ENCODE measurements at regions not wholly inside any gene's neighbourhood (a gene's known extent, or its start where the extent isn't known, plus 50 kb on each side); places are given as distances from the start of the nearest gene placed in this dataset.

DNA sequence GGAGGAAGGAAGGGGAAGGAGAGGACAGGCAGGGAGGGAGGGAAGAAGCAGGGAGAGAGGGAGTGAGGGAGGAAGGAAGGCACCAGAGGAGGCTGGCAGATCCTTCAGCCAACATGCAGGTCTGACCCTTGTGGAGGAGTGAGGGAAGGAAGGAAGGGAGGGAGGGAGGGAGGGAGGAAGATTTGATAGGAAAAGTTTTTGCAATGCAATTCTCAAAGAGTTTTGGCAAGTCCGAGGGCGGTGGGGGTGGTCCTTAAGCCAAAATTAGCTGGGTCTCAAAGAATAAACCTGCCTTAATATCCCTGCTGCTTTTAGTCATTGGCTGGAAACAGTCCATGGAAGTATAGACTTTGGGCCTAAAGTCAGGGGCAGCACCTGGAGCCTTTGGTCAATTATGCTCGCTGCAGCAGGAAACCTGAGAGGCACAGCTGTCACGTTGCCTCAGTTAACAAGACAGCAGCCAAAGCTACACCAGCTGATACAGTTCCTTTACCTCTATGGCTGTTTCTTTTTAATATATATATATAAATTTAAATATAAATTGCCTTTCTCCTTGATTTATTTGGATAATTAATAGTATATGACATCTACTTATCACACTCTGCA, 115.7 kb upstream of the RALGAPA2 start:
- no peak for DNase-seq (ENCODE audit: low read depth)

DNA sequence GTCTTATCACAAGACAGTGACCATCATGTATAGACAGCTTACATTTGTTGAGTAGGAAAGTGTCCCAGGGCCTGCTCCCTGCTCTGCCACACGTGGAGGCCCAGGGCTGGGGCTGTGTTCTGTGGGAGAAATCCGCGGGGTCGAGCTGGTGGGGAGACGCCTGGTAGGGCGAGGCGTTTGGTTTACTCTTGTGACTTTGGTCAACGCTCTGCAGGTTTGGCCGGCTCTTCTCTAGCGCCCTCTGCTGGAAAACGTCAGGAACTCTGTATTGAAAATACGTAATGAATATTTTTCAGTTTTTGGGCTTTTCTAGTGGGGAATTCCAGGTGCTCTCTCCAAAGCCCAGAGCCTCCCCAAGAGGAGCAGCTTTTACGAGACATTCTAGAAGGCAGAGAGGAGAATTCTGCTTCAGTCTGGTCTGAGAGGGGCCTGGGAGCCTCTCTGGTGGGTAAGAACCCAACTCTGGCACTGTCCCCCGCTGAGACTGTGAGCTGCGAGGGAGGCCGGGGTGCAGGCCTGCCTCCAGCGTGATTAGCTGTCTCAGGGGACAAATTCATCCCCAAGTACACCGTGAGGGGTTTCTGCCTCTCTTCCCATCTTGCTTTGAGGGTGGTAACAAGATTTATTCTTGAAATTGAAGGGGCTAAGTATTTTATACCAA, 112.6 kb upstream of the RALGAPA2 start:
- peak; percentile 28 for DNase-seq (ENCODE audit: low read depth)

DNA sequence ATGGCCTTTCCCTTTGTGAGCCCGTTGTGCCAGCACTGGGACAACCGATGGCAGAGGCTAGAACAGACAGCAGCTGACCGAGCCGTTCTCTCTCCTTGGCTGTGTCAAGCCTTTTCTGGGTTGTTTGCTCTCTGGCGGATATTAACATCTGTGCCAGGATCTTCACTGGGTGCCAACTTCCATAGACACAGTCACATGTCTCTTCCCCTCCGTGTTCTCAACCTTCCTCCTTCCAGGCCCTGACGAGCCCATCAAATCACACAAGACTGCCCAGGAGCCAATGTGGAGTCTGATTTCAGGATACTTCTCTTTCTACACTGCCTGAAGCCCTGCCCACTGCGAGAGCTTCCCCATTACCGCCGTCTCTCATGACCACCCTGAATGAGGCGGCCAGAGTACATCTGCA, 111.0 kb upstream of the RALGAPA2 start:
- DNase-seq (ENCODE audit: low read depth), result no peak

DNA sequence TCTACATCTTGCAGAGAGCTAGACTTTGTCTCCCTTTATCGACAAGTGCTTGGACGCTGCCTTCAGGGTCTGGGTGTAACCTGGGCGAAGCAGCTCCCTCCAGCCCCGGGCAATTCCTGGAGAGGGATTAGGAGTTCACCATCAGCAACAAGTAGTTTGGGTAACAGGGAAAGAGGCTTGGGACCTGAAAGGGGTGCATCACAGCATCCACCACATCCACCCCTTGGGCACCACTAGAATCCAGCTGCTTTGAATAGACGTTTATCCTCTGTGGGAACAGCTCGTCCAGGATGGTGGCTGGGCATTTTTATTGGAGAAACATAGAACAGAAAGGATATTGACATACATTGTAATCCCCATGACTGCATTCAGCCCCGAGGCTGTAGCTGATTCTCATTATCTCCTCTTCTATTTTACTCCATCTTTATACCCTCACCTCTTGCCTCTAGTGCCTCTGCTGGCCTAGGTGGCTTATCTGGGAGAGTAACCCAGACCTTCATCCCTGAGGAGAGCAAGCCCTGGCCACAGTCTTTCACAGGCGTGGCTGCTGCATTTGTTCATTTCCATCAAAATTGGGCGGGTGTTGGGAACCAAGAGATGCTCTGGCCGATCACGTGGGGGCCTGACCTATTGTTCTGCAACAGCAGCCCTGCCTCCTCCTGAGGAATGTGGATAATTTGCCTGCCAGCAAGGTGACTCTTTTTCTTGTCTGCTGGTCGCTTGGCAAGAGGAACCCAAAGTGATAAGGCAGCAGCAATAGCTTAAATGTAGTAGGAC, 109.2 kb upstream of the RALGAPA2 start:
- no peak for DNase-seq (ENCODE audit: low read depth)

DNA sequence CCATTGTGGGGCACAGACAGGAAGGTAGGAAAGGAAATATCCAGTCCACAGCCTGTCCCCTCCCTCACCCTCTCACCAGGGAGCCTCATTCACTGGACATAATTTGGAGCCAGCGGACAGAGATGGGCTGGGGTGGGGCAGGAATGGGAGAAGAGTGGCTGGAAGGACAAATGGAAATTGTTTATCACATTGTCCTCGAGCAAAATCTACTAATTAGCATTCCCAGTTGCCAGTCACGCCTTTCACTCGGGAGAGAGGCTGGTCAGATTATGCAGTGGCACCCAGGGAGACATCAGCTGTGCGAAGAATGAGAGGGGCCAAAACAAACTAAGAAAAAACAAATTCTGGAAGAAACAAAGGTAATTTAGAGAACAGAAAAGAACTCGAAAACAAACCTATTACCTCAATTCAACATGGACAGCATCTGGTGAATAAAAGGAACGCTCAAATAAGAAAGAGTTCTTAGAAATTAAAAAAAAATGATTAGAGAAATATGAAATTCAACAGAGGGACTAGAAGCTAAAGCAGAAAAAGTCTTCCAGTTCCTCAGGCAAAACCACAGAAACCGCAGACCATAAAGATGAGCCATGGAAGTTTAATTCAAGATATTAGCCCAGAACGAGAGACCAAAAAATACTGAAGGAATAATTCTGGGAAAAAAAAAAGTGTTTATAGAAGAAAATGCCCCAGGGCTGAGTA, 108.5 kb upstream of the RALGAPA2 start:
- DNase-seq (ENCODE audit: low read depth), result no peak

DNA sequence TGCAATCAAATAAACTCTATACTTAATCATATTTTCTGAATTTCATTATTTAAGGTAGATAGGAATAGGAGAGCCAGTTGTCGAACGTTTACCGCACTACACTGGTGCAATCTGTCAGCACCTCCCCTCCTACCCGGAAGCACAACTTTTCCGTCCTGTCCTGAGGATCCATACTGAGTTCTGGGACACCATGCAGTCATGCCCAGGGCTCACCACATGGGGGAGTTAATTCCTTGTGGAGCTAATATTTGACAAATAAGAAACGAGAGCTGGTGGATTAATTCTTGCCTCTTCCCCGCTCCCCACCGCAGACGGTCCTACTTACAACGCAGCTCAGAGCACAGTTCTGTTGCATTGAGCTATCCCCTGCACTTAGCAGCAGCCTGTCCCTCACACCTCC, 107.7 kb upstream of the RALGAPA2 start:
- no peak for DNase-seq (ENCODE audit: low read depth)

DNA sequence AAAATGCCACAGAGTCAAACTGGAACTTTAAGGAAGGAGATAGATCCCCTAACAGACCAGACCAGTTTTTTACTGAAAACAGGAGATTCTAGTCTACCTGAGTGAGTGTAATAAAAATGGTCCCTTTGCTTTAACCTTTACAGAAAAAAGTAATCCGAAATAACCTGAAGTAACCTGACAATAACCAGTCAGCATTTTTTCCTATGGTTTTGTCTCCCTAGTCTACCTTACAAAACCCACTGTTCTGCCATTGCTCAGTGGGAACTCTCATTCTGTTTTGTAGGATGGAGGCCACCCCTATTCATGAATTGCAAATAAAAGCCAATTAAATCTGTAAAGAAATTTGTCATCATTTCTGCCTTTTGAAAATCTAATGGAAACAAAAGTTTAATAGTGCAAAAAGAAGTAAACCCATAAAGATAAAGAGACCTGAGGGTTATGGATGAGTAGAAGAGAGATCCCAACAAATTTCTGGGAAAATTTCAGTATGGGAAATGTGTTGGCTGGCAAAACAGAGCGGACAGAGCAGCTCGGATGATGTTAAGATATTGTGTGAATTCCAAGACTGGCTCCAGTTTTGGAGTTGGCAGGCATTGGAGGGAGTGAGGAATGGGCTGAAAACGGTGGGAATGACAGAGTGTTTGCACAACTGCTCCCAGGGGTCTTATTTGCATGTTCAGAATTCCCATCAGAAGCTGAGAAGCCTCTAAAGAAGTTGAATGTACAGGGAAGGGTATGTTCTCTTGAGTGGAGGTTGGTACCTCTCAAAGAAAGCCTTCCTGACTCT, 104.7 kb upstream of the RALGAPA2 start:
- no peak for DNase-seq (ENCODE audit: low read depth)

DNA sequence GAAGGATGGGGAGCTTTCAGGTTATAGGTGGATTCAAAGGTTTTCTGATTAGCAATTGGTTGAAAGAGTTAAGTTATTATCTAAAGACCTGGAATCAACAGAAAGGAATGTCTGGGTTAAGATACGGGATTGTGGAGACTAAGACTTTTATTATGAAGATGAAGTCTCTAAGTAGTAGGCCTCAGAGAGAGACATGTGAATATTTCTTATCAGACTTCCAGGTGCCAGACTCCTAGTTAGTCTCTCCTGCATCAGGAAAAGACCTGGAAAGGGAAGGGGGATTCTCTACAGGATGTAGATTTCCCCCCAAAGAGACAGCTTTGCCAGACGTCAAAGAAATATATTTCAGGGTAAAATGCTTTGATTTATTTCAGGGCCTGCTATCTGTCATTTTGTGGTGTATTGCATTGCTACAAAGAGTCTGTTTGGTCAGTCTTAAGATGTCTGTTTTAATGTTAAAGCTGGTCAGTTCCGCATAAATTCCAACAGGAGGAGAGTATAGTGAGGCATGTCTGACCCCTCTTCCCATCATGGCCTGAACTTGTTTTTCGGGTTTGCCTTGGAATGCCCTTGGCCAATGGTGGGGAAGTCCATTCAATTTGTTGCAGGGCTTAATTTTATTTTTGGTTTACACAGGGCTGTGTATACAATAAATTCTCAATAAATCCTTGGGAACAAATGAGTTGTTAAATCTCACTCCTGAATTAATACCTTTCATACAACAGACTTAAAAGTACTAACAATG, 103.4 kb upstream of the RALGAPA2 start:
- DNase-seq (ENCODE audit: low read depth), result no peak

DNA sequence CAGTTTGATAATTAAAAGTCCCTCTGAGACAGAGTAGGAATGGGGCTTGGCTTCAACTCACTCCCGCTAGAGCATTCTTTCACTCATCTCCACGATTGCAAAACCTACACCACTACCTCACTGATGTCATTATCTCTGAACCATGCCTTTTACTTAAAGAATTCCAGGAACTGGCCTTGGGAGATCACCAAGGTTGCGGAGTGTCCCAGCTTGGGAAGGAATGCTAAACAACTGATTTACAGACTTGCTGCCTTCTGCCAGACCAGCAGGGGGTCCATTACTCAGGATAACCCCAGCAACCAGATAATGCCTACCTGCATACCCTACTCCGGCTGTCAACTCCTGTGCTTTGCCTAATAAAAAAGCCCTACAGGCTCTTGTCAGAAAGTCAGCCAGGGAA, 102.2 kb upstream of the RALGAPA2 start:
- DNase-seq (ENCODE audit: low read depth), result no peak

DNA sequence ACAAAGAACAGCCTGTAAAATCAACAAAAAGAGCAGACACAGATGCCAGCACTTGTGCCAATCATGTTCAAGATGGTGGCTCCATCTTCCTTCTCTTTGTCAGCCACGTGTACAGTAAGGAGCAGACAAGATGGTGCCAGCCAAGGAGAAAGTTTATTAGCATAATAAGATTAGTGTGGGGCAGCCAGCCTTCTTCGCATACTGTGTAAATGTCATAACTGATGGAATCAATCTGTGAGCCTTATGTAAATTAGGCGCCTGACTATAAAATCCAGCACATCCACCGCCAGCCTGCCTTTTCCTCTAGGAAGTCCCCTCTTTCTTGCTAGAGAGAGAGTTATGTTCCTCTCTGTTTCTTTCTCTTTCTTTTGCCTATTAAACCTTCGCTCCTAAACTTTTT, 99.7 kb upstream of the RALGAPA2 start:
- no peak for DNase-seq (ENCODE audit: low read depth)

DNA sequence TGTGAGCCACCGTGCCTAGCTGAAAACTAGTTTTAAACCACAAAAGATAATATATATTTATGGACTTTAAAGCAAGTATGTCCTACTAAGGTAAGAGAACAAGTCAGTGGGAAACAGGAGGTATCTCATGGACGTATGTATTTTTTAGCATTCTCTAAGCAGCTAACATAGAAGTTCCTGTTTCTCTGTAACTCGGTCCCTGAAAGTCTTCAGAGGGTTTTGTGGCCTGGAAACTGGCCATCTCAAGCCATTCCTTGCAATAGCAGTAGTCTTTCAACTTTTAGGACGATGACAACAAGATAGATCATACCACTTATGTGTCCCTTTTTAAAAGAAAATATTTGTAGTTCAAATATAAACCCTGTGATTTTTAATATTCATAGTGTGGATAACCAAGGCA, 95.6 kb upstream of the RALGAPA2 start:
- DNase-seq (ENCODE audit: low read depth), result no peak

DNA sequence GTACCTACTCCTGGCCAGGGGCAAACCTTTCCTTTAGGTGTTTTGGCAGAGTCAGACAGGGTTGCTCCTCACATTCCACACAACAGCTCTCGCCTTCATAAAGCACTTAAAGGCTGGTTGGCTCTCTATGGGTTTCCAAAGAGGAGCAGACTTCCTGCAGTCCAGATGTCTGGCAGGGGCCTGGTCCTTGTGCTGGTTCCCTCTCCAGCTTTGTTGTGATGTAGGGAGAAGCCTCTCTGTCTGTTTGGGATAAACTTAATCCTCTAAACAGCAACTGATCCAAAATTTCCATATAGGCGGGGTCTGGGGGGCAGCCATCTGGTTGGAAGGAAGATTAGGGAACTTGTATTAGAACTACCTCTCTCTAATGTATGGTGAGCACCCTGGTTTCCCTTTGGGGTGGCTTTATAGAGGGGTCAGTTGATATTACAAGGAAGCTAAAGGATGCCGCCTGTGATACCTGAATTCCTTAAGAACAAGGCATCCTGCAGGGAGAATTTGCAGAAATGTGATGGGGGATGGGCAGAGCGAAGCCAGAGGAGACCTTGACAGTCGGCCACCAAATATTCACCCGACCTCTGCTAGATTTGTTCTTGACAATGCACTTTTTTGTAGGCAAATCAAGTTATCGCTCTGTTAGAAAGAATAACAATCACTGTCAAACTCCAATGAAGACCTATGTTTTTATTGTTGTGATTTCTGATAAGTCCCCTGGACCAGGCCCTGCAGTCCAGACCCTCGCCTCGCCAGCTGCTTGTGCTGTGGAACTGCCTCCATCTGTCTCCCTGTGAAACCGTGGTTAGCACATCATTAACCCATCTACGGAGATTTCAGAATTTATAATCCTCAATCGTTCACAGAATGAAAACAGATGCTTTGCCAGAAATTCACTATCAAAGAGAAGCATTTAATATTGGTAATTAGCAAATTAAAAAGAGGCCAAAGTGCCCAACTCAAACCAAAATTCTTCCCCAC, 94.0 kb upstream of the RALGAPA2 start:
- no peak for DNase-seq (ENCODE audit: low read depth)

DNA sequence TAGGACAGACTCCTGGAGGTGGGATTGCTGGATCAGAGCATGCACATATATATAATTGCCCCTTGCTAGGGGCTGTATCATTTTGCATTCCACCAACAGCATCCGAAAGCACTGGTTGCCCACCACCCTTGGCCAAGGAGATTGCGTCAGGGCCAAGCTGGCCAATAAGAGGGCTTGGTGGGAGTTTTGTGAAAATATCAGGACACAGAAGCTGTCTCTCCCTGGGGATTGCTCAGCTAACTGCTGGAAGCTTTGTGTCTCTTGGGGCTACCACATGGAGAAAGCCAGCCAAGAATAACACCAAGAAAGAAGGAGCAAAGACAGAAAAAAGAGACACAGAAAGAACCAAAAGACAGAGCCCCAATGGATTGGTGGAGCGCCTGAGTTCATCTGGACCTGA, 90.6 kb upstream of the RALGAPA2 start:
- no peak for DNase-seq (ENCODE audit: low read depth)

DNA sequence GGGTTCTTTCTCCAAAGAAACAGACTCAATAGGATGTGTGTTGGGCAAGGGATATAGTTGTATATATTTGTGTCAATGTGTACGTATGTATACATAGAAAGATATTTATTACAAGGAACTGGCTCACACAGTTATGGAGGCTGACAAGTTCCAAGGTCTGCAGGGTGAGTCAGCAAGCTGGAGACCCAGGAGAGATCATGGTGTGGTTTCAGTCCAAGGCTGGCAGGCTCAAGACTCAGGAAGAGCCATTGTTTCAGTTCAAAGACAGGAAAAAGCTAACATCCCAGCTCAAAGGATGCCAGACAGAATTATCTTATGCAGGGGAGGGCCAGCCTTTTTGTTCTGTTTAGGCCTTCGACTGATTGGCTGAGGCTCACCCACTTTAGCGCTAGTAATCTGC, 89.9 kb upstream of the RALGAPA2 start:
- no peak for DNase-seq (ENCODE audit: low read depth)

DNA sequence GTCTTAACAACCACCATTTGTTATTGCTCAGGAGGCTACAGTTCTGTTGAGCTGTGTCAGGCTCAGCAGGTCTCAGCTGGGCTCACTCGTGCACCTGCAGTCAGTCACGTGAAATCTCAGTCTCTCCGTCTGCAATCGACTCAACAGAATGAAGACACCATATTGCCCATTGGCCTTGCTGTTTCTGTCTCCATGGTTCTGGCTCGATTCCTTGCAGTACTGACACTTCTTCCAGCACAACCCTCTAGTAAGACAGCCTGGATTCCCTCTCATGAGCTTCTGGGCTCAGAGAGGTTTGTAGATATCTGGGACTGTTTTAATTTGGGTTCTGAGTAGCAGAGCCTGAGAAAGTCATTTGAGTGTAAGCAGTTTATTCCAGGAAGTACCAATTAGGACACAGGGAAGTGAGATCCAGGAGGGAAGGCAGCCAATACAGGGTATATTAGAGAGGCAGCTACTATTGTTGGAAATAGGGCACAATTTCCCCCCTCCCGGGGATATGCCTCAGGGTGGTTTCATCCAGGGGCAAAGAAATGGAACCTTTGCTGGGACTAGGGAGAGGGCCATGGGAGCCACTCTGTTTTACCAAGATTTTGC, 87.4 kb upstream of the RALGAPA2 start:
- DNase-seq (ENCODE audit: low read depth), result no peak

DNA sequence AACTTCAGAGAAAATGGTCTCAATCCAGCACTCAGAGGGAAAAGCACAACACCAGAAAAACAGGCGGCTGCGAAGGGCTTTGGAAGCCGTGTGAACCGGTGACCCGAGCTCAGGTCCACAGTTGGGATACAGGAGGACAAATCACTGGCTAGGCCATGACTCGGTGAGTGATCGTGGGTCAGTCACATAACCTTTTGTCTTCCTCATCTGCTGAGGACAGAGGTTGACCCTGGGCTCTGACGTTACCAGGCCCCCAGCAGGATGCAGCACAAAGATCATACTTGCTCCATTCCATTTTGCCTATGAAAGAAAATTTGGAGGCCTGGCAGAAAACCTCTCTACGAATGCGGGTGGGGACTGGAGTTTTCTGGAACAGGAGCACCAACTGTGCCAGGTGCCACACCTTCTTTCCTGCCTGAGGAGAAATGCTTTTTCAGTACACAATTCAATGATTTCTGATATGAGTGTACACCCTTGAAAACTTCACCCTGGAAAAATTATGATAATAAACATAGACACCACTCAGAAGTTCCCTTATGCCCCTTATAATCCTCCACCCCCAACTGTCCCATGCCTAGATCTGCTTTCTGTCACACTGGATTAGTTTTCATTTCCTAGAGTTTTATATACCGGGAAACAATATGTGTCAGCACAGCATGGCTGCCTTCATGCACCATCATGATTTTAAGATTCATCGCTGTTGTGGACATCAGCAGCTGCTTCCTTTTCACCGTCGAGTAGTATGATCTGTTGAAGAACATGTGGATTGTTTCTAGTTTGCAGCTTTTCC, 85.3 kb upstream of the RALGAPA2 start:
- DNase-seq (ENCODE audit: low read depth), result no peak

DNA sequence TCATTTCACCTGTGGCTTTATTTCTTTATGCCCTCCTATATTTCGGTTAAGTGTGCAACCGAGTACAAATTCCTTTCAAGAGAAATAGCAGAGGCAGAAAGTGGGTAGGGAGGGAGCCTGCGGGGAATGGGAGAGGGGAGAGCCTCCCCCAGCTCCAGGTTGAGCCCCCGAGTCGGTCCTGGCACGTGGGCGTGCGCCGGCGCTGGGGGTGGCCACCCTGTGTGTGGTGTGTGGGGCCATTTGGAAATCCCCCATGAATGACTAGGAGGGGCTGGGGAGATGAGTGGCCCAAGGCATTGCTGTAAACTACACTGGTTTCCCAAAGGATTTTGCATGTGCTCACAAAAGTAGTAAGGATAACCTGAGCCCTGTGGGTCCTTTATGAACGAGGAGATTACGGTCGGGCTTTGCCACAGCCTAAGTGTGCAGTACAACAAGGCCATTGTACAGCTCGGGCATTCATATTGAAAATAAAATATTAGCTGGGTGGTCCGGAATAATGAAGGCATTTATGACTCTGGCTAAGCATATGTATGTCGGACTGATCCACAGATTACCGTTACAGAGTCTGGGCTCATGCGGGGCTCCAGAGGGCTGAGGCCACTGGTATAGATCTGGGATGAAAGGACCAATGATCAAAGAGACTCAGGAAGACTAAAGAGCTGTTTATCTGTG, 84.5 kb upstream of the RALGAPA2 start:
- DNase-seq (ENCODE audit: low read depth), result no peak

DNA sequence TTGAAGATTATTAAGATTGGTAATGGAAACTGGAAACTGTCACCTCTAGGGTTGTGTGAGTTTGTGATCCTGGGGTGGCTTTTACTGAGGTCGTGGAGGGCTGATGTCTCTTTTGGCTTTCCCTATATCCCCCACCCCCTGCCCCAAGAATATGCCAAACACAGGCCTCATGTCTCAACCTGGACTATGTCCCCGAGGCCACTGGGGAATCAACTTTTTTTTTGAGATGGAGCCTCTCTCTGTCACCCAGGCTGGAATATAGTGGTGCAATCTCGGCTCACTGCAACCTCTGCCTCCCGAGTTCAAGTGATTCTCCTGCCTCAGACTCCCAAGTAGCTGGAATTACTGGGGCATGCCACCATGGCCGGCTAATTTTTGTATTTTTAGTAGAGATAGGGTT, 83.3 kb upstream of the RALGAPA2 start:
- no peak for DNase-seq (ENCODE audit: low read depth)

Measured in stimulated activated CD8-positive, alpha-beta memory T cell treated with anti-CD3 and anti-CD28 coated beads, Interleukin-12 subunit alpha, Interleukin-12 subunit beta, amount 100 ng/mL, for 1 hour (primary cell).